Activated CD4-positive, CD25-positive, alpha-beta regulatory T cell treated with anti-CD3 and anti-CD28 coated beads, Interleukin-2, amount 50 U/mL, for 16 hours (primary cell): ENCODE measurements at regions not wholly inside any gene's neighbourhood (a gene's known extent, or its start where the extent isn't known, plus 50 kb on each side); places are given as distances from the start of the nearest gene placed in this dataset.
"Not testable (repeated sequence)": the region's sequence is repeated elsewhere in the genome, so short reads cannot be mapped to it uniquely, and the experiment has no call there.

Experiments
- DNase-seq: peaks from one replicate; pipeline ENCODE4 v3.0.0-alpha.2; 2020; ENCODE audit warnings: low read depth, low spot score

DNA sequence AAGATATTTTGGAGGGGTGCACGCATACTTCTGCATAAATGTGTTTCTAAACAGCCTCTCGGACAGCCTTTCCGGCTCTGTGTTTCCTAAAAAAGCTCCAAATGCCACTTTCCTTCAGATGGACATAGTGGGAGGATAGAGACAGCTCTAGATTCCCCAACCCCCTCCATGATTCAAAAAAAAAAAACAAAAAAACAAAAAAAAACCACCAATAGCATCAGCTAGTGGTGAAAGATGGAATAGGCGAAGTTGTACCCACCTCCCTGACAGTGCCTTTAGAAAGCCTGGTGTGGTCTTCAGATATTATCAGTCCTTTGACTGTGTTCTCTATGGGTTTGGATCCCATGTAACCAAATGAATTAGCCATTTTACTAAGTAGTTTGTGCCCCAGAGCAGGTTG, 94.1 kb downstream of the PHETA1 start:
- no peak for DNase-seq

DNA sequence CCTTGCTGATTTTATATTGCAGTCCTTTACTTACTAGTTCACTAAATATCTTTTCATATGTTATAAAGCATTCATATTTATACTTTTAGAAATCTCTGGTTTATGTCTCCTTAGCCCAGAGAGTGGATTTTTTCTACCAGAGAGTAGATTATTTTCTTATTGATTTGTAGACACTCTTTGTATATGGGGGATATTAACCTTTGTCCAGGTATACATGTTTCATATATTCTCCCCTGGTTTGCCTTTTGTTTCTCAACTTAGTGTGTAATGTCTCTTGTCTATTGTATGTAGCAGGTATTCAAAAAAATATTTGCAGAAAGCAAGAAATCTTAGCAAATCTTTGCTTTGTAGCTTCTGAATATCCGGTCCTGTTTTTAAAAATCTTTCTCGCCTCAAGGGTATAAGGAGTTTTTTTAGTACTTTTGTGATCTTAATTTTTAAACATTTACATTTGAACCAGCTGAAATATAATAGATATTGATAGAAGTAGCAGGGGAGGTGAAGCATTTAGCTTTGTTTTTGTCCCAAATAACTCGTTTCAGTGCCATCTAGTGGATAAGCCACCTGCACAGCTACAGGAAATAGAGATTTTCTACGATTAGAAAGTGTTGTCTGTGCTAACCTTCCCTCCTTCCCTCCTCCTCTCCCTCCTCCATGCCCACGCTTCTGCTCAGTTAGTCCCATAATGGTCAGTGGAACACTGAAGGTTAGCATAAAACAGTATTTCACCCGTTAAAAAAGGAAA, 97.0 kb downstream of the PHETA1 start:
- DNase-seq: no peak

DNA sequence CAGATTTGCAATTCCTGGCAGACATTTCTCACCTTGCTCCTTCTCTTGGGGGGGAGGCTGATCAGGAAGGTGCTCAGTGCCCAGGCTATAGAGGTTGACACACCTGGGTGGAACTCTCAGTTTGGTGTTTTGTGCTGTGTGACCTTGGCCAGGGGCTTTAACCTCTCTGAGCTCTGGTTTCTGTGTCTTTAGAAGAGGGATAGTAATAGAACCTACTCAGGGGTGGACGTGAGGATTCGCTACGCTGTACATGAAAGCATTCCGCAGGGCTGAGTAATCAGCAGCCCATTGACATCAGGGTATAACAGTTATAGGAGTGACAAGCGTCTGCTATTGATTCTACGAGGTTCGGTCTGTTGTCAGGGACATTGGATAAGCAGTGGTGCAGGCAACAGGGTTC, 98.1 kb downstream of the PHETA1 start:
- no peak for DNase-seq

GRCh38 chr12:111270239-111270638, 98.7 kb downstream of the PHETA1 start:
- no peak for DNase-seq

- no peak for DNase-seq
Measured at GRCh38 chr12:111269718-111270117, 99.2 kb downstream of the PHETA1 start.

DNA sequence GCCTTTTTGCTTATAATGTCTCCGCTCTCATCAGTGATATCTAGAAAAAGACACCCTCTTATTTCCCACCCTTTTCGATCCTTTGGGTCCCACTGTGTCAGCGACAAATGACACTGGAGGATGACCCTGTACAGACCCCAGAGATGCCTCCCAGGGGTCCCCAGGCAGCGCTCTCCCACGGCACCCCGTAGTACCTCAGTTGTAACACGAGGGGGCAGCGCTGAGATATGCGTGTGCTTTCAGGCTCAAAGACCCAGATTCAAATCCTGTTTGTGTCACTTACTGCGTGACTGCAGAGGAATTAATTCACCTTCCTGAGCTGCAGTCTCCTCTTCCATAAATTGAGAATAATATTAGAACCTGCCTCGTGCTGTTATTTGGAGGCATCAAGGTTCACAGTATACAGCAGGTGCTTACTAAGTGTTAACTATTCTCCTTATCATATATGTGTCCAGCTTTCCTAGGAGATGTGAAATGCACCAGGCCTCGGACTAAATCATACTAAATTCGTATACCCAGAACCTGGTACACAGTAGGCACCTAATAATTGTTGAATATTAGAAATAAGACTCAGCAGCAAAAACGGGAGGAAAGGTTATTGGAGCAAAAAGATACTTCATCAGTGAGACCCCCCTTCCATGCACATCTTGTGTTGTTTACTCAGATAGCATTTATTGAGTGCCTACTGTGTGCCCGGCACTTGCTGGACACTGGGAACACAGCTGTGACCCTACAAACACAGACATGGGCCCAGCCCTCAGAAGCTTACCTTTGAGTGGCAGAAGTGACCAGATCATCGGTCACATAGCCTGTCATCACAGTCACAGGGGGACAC, 99.9 kb downstream of the PHETA1 start:
- no peak for DNase-seq

- DNase-seq: no peak
Measured at GRCh38 chr12:111267144-111267543, 101.8 kb downstream of the PHETA1 start.

DNA sequence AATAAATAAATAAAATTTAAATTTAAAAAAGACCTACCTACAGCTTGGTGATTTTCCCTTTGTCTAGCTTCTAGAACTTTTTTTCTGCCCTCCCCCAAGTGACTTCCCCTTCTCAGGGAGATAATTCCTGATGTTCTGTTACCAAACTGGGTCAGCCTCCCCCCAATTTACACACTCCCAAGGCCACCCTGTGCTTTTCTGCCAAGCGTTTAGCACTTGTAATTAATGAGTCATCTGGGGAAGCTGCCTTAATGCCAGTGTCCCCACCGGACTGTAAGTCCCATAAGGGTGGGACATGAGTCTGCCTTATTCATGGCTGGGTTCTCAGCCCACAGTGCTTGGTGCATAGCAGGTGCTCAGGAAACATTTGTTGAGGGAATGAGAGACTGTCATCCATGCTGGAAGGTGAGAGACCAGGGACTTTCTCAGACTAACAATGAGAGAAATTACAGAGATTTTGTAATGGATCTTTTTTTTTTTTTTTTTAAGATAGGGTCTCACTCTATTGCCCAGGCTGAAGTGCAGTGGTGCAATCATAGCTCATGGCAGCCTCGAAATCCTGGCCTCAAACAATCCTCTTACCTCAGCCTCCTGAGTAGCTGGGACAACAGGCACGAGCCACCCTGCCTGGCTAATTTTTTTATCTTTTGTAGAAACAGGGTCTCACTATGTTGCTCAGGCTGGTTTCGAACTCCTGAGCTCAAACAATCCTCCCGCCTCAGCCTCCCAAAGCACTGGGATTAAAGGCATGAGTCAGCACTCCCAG, 106.8 kb downstream of the PHETA1 start:
- no peak for DNase-seq

DNA sequence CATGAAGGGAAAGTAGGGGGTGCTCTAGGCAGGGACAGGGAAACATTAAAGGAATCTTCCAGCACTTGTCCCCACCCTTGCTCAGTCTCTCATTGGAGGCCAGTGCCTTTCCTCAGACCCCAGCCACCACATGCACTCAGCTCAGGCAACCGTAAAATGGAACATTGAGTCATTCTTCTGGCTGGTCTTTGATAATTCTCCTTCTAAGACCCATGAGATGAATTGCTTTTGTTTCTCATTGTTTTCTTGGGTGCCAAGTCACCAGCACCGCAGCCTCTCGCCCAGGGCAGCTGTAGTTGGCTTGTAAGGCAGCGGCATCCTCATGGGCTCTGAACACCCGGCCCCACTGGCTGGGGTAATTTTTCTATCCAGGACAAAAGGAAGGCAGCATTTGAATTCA, 108.2 kb downstream of the PHETA1 start:
- DNase-seq: no peak

GRCh38 chr12:111259231-111259630, 109.7 kb downstream of the PHETA1 start:
- no peak for DNase-seq

- not testable (repeated sequence) for DNase-seq
Measured at GRCh38 chr12:111258081-111258480, 110.8 kb downstream of the PHETA1 start.

DNA sequence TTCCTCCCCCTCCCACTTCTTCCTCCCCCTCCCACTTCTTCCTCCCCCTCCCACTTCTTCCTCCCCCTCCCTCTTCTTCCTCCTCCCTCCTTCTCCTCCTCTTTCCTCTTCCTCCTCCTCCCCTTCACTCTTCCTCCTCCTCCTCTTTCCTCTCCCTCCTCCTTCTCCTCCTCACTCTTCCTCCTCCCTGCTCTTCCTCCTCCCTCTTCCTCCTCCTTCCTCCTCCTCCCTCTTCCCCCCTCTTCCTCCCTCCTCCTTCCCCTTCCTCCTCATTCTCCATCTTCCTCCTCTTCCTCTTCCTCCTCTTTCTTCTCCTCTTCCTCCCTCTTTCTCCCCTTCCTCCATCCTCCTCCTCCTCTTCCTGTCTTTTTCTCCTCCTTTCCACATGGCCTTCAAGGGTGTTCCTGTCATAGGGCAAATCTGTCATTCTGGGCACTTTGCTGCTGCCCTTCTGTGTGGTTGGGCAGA, 111.4 kb downstream of the PHETA1 start:
- no peak for DNase-seq

DNA sequence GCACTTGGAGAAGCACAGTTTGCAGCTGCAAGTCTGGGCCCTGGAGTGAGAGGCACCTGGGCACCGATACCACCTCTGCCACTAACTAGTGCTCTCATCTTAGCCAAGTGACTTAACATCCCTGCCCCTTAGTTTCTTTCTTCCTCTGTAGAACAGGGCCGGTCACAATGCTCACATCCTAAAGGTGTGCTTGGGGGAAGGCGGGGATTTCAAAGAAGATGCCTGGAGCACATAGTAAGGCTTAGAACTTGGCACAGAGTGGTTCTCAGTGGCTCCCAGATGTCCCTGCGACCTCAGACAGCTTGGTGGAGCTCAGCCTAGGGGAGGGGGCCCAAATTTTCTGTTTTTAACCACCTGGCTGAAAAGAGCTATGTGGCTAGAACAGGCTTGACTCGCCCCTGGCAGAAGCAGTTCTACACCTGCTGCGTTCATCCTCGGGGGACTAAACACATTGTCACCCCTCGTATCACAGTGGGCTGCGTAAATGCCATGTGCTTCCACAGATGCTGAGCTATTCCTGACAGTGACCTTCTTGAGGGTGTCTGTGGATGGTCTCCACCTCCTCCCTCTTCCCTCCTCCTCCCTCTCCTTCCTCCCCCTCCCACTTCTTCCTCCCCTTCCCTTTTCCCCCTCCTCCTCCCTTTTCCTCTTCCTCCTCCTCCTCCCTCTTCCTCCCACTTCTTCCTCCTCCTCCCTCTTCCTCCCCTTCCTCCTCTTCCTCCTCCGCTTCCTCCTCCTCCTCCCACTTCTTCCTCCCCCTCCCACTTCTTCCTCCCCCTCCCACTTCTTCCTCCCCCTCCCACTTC, 112.1 kb downstream of the PHETA1 start:
- no peak for DNase-seq

GRCh38 chr12:111255261-111255660, 113.6 kb downstream of the PHETA1 start:
- DNase-seq: no peak

DNA sequence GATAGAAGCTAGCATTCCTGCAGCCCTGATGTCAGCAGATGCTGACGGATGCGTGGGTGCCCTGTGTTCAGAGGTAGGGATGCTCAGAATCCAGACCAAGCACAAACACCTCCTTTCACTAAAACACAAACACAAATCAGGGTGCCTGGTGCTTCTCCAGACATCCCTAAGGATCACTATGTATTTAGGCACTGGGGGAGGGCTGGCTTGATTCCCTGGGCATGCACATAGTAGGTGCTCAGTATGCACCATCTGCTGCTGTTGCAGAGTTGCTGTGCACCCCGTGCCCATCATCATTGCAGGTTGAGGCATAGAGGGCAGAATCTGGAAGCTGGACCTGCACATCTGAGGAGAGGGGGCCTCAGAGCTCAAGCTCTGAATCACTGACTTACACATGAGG, 114.8 kb downstream of the PHETA1 start:
- DNase-seq: no peak

- DNase-seq: no peak
Measured at GRCh38 chr12:111253213-111253612, 115.7 kb downstream of the PHETA1 start.

- no peak for DNase-seq
Measured at GRCh38 chr12:111251787-111252186, 117.1 kb downstream of the PHETA1 start.

GRCh38 chr12:111251058-111251730, 117.7 kb downstream of the PHETA1 start:
- DNase-seq: no peak

DNA sequence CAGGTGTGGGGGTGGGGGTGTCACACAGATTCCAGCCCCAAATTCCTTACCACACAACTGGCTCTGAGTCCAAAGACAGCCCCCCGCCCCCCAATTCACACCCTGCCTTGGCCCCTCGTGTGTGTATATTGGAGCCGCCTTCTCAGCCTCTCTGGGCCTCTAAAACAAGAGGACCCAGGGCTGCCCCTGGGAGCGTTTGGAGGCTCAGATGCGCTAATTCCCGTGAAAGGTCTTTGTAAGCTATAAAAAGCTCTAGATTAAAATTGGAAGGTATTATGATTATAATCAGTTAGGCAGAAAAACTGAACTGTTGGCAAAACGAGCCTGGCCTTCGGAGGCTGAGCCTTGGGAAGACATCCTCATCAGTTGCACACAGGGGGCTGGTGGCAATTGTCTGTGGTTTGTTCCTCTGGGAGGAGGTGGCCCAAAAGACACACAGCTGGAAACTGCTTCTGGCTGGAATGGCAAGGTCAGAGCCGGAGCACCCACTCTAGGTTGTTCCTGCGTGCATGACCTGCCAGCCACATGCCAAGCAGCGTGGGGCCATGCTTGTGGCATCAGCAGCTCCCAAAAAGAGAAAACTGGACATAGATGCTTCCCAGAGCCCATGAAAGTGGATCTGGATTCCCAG, 118.5 kb downstream of the PHETA1 start:
- no peak for DNase-seq

- DNase-seq: no peak
Measured at GRCh38 chr12:111249757-111250156, 119.1 kb downstream of the PHETA1 start.
